GM23338 (cell line): ENCODE measurements at regions not wholly inside any gene's neighbourhood (a gene's known extent, or its start where the extent isn't known, plus 50 kb on each side); places are given as distances from the start of the nearest gene placed in this dataset.

Experiments
- ATAC-seq: fragments of 200-7000 bp; cut with Tn5 transposase; 3 replicates; pipeline ENCODE4 v1.9.1; 2020
- DNase-seq: peaks from one replicate; pipeline ENCODE4 v3.0.0-alpha.2; 2015; ENCODE audit warnings: low spot score
- H2AFZ ChIP-seq: fragments of 200-600 bp; sonication (generic); 2 replicates; pipeline ENCODE4 v1.8.0; 2016; ENCODE audit warnings: antibody characterized with exemption, mild to moderate bottlenecking, moderate library complexity
- H3F3A ChIP-seq: fragments of 200-600 bp; sonication (generic); replicated peaks from 2 replicates; pipeline ENCODE4 v1.8.0; 2017; ENCODE audit warnings: antibody characterized with exemption, mixed run types, low read depth
- H3K27ac ChIP-seq: fragments of 200-600 bp; sonication (generic); 2 replicates; pipeline ENCODE4 v1.6.1; 2016; ENCODE audit warnings: low read depth
- H3K27me3 ChIP-seq: fragments of 200-600 bp; sonication (generic); 2 replicates; pipeline ENCODE4 v1.8.0; 2016; ENCODE audit warnings: mild to moderate bottlenecking, mixed run types, moderate library complexity; ENCODE audit not compliant: insufficient read depth
- H3K36me3 ChIP-seq: fragments of 200-600 bp; sonication (generic); 2 replicates; pipeline ENCODE4 v1.8.0; 2016; ENCODE audit warnings: mild to moderate bottlenecking; ENCODE audit not compliant: insufficient read depth
- H3K4me1 ChIP-seq: fragments of 200-600 bp; sonication (generic); 2 replicates; pipeline ENCODE4 v1.8.0; 2016; ENCODE audit warnings: mild to moderate bottlenecking, moderate library complexity; ENCODE audit not compliant: insufficient read depth
- H3K4me2 ChIP-seq: fragments of 200-600 bp; sonication (generic); 2 replicates; pipeline ENCODE4 v1.7.1; 2017; ENCODE audit warnings: mixed run types
- H3K4me3 ChIP-seq: fragments of 200-600 bp; sonication (generic); 2 replicates; pipeline ENCODE4 v1.6.1; 2016; ENCODE audit warnings: mixed run types
- H3K79me2 ChIP-seq: fragments of 200-600 bp; sonication (generic); replicated peaks from 2 replicates; pipeline ENCODE4 v1.8.0; 2017; ENCODE audit warnings: mild to moderate bottlenecking; ENCODE audit not compliant: insufficient read depth
- H3K9me2 ChIP-seq: fragments of 200-600 bp; sonication (generic); 2 replicates; pipeline ENCODE4 v1.8.0; 2017; ENCODE audit not compliant: insufficient read depth
- H4K20me1 ChIP-seq: fragments of 200-600 bp; sonication (generic); replicated peaks from 2 replicates; pipeline ENCODE4 v1.8.0; 2017; ENCODE audit warnings: mild to moderate bottlenecking; ENCODE audit not compliant: insufficient read depth
- H3K27ac Mint-ChIP-seq: 2 replicates; pipeline ENCODE4 v1.8.0; 2020; ENCODE audit warnings: inconsistent platforms, mild to moderate bottlenecking, moderate library complexity, mixed read lengths
- H3K27me3 Mint-ChIP-seq: 3 replicates; pipeline ENCODE4 v1.8.0; 2022; ENCODE audit warnings: low read depth, mild to moderate bottlenecking, moderate library complexity, mixed read lengths, inconsistent platforms; ENCODE audit not compliant: insufficient read depth, poor library complexity
- H3K36me3 Mint-ChIP-seq: 3 replicates; pipeline ENCODE4 v1.8.0; 2021; ENCODE audit warnings: low read depth, mild to moderate bottlenecking, inconsistent platforms, moderate library complexity, mixed read lengths
- H3K4me1 Mint-ChIP-seq: 3 replicates; pipeline ENCODE4 v1.8.0; 2020; ENCODE audit warnings: mild to moderate bottlenecking, inconsistent platforms, mixed read lengths
- H3K4me3 Mint-ChIP-seq: 3 replicates; pipeline ENCODE4 v1.8.0; 2021; ENCODE audit warnings: moderate library complexity, mild to moderate bottlenecking, inconsistent platforms, mixed read lengths
- H3K9me3 Mint-ChIP-seq: 3 replicates; pipeline ENCODE4 v1.8.0; 2020; ENCODE audit warnings: moderate library complexity, mild to moderate bottlenecking, inconsistent platforms, mixed read lengths
- CREB1 ChIP-seq: fragments of 250-450 bp; sonication (Bioruptor Pico); IDR thresholded peaks from 2 replicates; pipeline ENCODE4 v1.5.0; 2020; ENCODE audit warnings: low read depth, mild to moderate bottlenecking, moderate library complexity
- CTCF ChIP-seq, 2 experiments: fragments of 200-600 bp in 1 of 2; sonication (generic) in 1 of 2; conservative IDR thresholded peaks; 2 replicates each; pipeline versions ENCODE4 v1.5.1 to v1.6.1; 2016 to 2017; ENCODE audit warnings: antibody characterized with exemption in 2 of 2, low read depth in 2 of 2, mild to moderate bottlenecking in 2 of 2, moderate library complexity in 1 of 2
- EZH2phosphoT487 ChIP-seq: fragments of 200-600 bp; sonication (generic); IDR thresholded peaks from one replicate; pipeline ENCODE4 v1.8.1; 2018; ENCODE audit warnings: antibody characterized with exemption; ENCODE audit not compliant: unreplicated experiment
- JUNB ChIP-seq: IDR thresholded peaks from one replicate; pipeline ENCODE4 v1.6.1; 2016; ENCODE audit warnings: antibody characterized with exemption; ENCODE audit not compliant: unreplicated experiment
- NANOG ChIP-seq: IDR thresholded peaks from 2 replicates; pipeline ENCODE4 v1.6.1; 2016; ENCODE audit warnings: antibody characterized with exemption, borderline replicate concordance
- POLR2AphosphoS5 ChIP-seq: IDR thresholded peaks from 2 replicates; pipeline ENCODE4 v1.6.1; 2016; ENCODE audit warnings: antibody characterized with exemption, low read depth
- REST ChIP-seq: IDR thresholded peaks from one replicate; pipeline ENCODE4 v1.6.1; 2018; ENCODE audit warnings: antibody characterized with exemption; ENCODE audit not compliant: unreplicated experiment
- ZNF331 ChIP-seq: fragments of 250-450 bp; sonication (Bioruptor Pico); IDR thresholded peaks from 2 replicates; pipeline ENCODE4 v1.5.0; 2020; ENCODE audit warnings: low read depth, mild to moderate bottlenecking, moderate library complexity
- ZNF462 ChIP-seq: fragments of 250-450 bp; sonication (Bioruptor Pico); IDR thresholded peaks from 2 replicates; pipeline ENCODE4 v1.5.0; 2020; ENCODE audit warnings: mild to moderate bottlenecking, moderate library complexity

GRCh38 chr12:113609692-113610469, 138.2 kb upstream of the LHX5 start:
- DNase-seq (peak; percentile 81), ATAC-seq (peak; percentile 85)
- no peaks in the 10 kb centered on the region for H3K79me2 ChIP-seq
- peak overlapping the region; percentile 81 for H3K4me3 ChIP-seq
- peak overlapping the region; percentile 98 for H3K4me2 ChIP-seq
- peaks cover 8% of the 10 kb centered on the region; the same call in 1 of the 2 replicates for H3K27me3 ChIP-seq
- peak overlapping the region; percentile 97 for H3K27ac ChIP-seq
- peaks cover 37% of the 10 kb centered on the region for H3K4me1 ChIP-seq
- no peaks in the 10 kb centered on the region for H3K36me3 ChIP-seq
- TF ChIP-seq CREB1 (no peak), POLR2AphosphoS5 (no peak), NANOG (peak; percentile 63; the same call in 1 of the 2 replicates), CTCF (conservative IDR thresholded peaks at IDR 0.05; ENCODE audit: low read depth in 2 of 2) (no peak)
- Mint-ChIP-seq H3K27me3 (peaks cover 21% of the 10 kb centered on the region), H3K4me1 (peaks cover 38% of the 10 kb centered on the region), H3K27ac (peak overlapping the region; percentile 79), H3K4me3 (peak overlapping the region; percentile 77), H3K9me3 (peaks cover 9% of the 10 kb centered on the region; the same call in 2 of the 3 replicates), H3K36me3 (peaks cover 3% of the 10 kb centered on the region; the same call in 2 of the 3 replicates)
- H4K20me1 ChIP-seq: no peaks in the 10 kb centered on the region
- H2AFZ ChIP-seq: peak overlapping the region; percentile 94
- H3K9me2 ChIP-seq: no peaks in the 10 kb centered on the region
- H3F3A ChIP-seq: peaks cover 15% of the 10 kb centered on the region; the same call in 1 of the 2 replicates

- no peak for ATAC-seq
- peaks cover 7% of the 10 kb centered on the region for H3K27me3 Mint-ChIP-seq
- TF ChIP-seq ZNF331 (CRISPR knock-in tag) (no peak), POLR2AphosphoS5 (no peak), NANOG (no peak), REST (no peak), JUNB (no peak), ZNF462 (CRISPR knock-in tag) (no peak), EZH2phosphoT487 (no peak)
These were observed 133.0 kb upstream of the LHX5 start for GRCh38 chr12:113604666-113605065.

More at GRCh38 chr12:113604666-113605065, 133.0 kb upstream of the LHX5 start:
- no peak for DNase-seq
- H3F3A ChIP-seq: peaks cover 6% of the 10 kb centered on the region; the same call in 1 of the 2 replicates
- no peaks in the 10 kb centered on the region for H4K20me1 ChIP-seq
- H3K27ac ChIP-seq: no peak overlapping the region
- Mint-ChIP-seq H3K9me3 (peaks cover 7% of the 10 kb centered on the region; the same call in 1 of the 3 replicates), H3K4me3 (no peak overlapping the region), H3K36me3 (peaks cover 3% of the 10 kb centered on the region; the same call in 2 of the 3 replicates), H3K4me1 (peaks cover 7% of the 10 kb centered on the region), H3K27ac (no peak overlapping the region)
- H3K27me3 ChIP-seq: no peaks in the 10 kb centered on the region
- H3K4me1 ChIP-seq: peaks cover 12% of the 10 kb centered on the region
- no peaks in the 10 kb centered on the region for H3K79me2 ChIP-seq
- no peaks in the 10 kb centered on the region for H3K36me3 ChIP-seq
- no peak overlapping the region for H2AFZ ChIP-seq
- no peak overlapping the region for H3K4me2 ChIP-seq
- H3K4me3 ChIP-seq: no peak overlapping the region
- H3K9me2 ChIP-seq: peaks cover 5% of the 10 kb centered on the region; the same call in 1 of the 2 replicates
